ENCODE measurements at regions not wholly inside any gene's neighbourhood (a gene's known extent, or its start where the extent isn't known, plus 50 kb on each side); places are given as distances from the start of the nearest gene placed in this dataset.
"Not testable (repeated sequence)": the region's sequence is repeated elsewhere in the genome, so short reads cannot be mapped to it uniquely, and the experiment has no call there.

- H3K9me3 ChIP-seq (replicated peaks in 1 of 2; ENCODE audit: control insufficient read depth in 1 of 2, insufficient read depth in 1 of 2, low read length in 2 of 2): peaks cover 21 to 49% of the 10 kb centered on the region in 2 donors
- H3K79me2 ChIP-seq (ENCODE audit: insufficient read depth, low read length); H2AFZ ChIP-seq (ENCODE audit: insufficient read depth, low read depth, low read length, poor library complexity, severe bottlenecking); H3K4me1 ChIP-seq (ENCODE audit: control insufficient read depth in 1 of 2, insufficient read depth in 2 of 2, low read length in 2 of 2); H3K4me2 ChIP-seq (replicated peaks; ENCODE audit: extremely low read depth, low read length, poor library complexity, severe bottlenecking); H3K27ac ChIP-seq (ENCODE audit: low read depth in 1 of 2, low read length in 2 of 2); DNase-seq; H3K36me3 Mint-ChIP-seq; H4K20me1 ChIP-seq (ENCODE audit: insufficient read depth, low read length); intact Hi-C loops (cut with micrococcal nuclease); H3K4me1 Mint-ChIP-seq; H3K9ac ChIP-seq (ENCODE audit: insufficient read depth, low read length, poor library complexity, severe bottlenecking); H3K27me3 Mint-ChIP-seq (ENCODE audit: low read depth in 3 of 3); H3K4me3 Mint-ChIP-seq; H3K4me3 ChIP-seq (replicated peaks in 1 of 3; ENCODE audit: low read depth in 2 of 3, low read length in 3 of 3); H3K27me3 ChIP-seq (ENCODE audit: control insufficient read depth in 2 of 2, insufficient read depth in 2 of 2, low read length in 2 of 2); H3K36me3 ChIP-seq (replicated peaks in 1 of 2; ENCODE audit: control insufficient read depth in 1 of 2, insufficient read depth in 2 of 2, low read length in 2 of 2); H3K27ac Mint-ChIP-seq: not testable (repeated sequence)
- WGBS (ENCODE audit: insufficient coverage): no CpG with 5 or more reads among the region's 6 CpGs
- peaks cover 0 to 11% (median 9%) of the 10 kb centered on the region in 7 donors for H3K9me3 Mint-ChIP-seq
Measured at GRCh38 chr21:10451274-10451673, 70.1 kb upstream of the TPTE start.

GRCh38 chr21:10457765-10458164 lies 63.6 kb upstream of the TPTE start:
- WGBS (ENCODE audit: insufficient coverage): no CpG with 5 or more reads among the region's 2 CpGs
- intact Hi-C loops (cut with micrococcal nuclease); H3K4me1 Mint-ChIP-seq; H3K27me3 ChIP-seq (ENCODE audit: control insufficient read depth in 2 of 2, insufficient read depth in 2 of 2, low read length in 2 of 2); H3K27ac ChIP-seq (ENCODE audit: low read depth in 1 of 2, low read length in 2 of 2); H3K36me3 Mint-ChIP-seq; H3K27me3 Mint-ChIP-seq (ENCODE audit: low read depth in 3 of 3); H3K4me3 ChIP-seq (replicated peaks in 1 of 3; ENCODE audit: low read depth in 2 of 3, low read length in 3 of 3); H3K4me2 ChIP-seq (replicated peaks; ENCODE audit: extremely low read depth, low read length, poor library complexity, severe bottlenecking); H3K27ac Mint-ChIP-seq; H3K79me2 ChIP-seq (ENCODE audit: insufficient read depth, low read length); H2AFZ ChIP-seq (ENCODE audit: insufficient read depth, low read depth, low read length, poor library complexity, severe bottlenecking); H3K9ac ChIP-seq (ENCODE audit: insufficient read depth, low read length, poor library complexity, severe bottlenecking); H4K20me1 ChIP-seq (ENCODE audit: insufficient read depth, low read length); H3K36me3 ChIP-seq (replicated peaks in 1 of 2; ENCODE audit: control insufficient read depth in 1 of 2, insufficient read depth in 2 of 2, low read length in 2 of 2); H3K4me3 Mint-ChIP-seq; H3K4me1 ChIP-seq (ENCODE audit: control insufficient read depth in 1 of 2, insufficient read depth in 2 of 2, low read length in 2 of 2); DNase-seq; H3K9me3 Mint-ChIP-seq: not testable (repeated sequence)
- H3K9me3 ChIP-seq (replicated peaks in 1 of 2; ENCODE audit: control insufficient read depth in 1 of 2, insufficient read depth in 1 of 2, low read length in 2 of 2): peaks cover 19 to 63% of the 10 kb centered on the region in 2 donors

- not testable (repeated sequence) for H3K27ac ChIP-seq (ENCODE audit: low read depth in 1 of 2, low read length in 2 of 2); H3K4me3 Mint-ChIP-seq
- 51% methylated on average over 3 of the region's 5 CpGs for WGBS (ENCODE audit: insufficient coverage)
Measured at GRCh38 chr21:10460957-10461356, 60.4 kb upstream of the TPTE start.

GRCh38 chr21:10461445-10461844 lies 59.9 kb upstream of the TPTE start:
- H3K36me3 ChIP-seq (replicated peaks in 1 of 2; ENCODE audit: control insufficient read depth in 1 of 2, insufficient read depth in 2 of 2, low read length in 2 of 2); H3K27ac Mint-ChIP-seq; DNase-seq; H4K20me1 ChIP-seq (ENCODE audit: insufficient read depth, low read length); H3K27me3 Mint-ChIP-seq (ENCODE audit: low read depth in 3 of 3); H3K79me2 ChIP-seq (ENCODE audit: insufficient read depth, low read length); H2AFZ ChIP-seq (ENCODE audit: insufficient read depth, low read depth, low read length, poor library complexity, severe bottlenecking); H3K4me2 ChIP-seq (replicated peaks; ENCODE audit: extremely low read depth, low read length, poor library complexity, severe bottlenecking); H3K4me1 ChIP-seq (ENCODE audit: control insufficient read depth in 1 of 2, insufficient read depth in 2 of 2, low read length in 2 of 2); H3K4me3 ChIP-seq (replicated peaks in 1 of 3; ENCODE audit: low read depth in 2 of 3, low read length in 3 of 3); H3K4me3 Mint-ChIP-seq; H3K27me3 ChIP-seq (ENCODE audit: control insufficient read depth in 2 of 2, insufficient read depth in 2 of 2, low read length in 2 of 2); H3K27ac ChIP-seq (ENCODE audit: low read depth in 1 of 2, low read length in 2 of 2); H3K9ac ChIP-seq (ENCODE audit: insufficient read depth, low read length, poor library complexity, severe bottlenecking); intact Hi-C loops (cut with micrococcal nuclease); H3K4me1 Mint-ChIP-seq; H3K9me3 Mint-ChIP-seq; H3K36me3 Mint-ChIP-seq: not testable (repeated sequence)
- 70% methylated on average over 8 of the region's 8 CpGs for WGBS (ENCODE audit: insufficient coverage)
- H3K9me3 ChIP-seq (replicated peaks in 1 of 2; ENCODE audit: control insufficient read depth in 1 of 2, insufficient read depth in 1 of 2, low read length in 2 of 2): peaks cover 25 to 84% of the 10 kb centered on the region in 2 donors

More at GRCh38 chr21:10460957-10461356, 60.4 kb upstream of the TPTE start:
- H3K27me3 ChIP-seq (ENCODE audit: control insufficient read depth in 2 of 2, insufficient read depth in 2 of 2, low read length in 2 of 2); H3K4me3 ChIP-seq (replicated peaks in 1 of 3; ENCODE audit: low read depth in 2 of 3, low read length in 3 of 3); H2AFZ ChIP-seq (ENCODE audit: insufficient read depth, low read depth, low read length, poor library complexity, severe bottlenecking); H3K4me1 Mint-ChIP-seq; H3K36me3 ChIP-seq (replicated peaks in 1 of 2; ENCODE audit: control insufficient read depth in 1 of 2, insufficient read depth in 2 of 2, low read length in 2 of 2); H3K36me3 Mint-ChIP-seq; DNase-seq; H3K4me2 ChIP-seq (replicated peaks; ENCODE audit: extremely low read depth, low read length, poor library complexity, severe bottlenecking); H3K4me1 ChIP-seq (ENCODE audit: control insufficient read depth in 1 of 2, insufficient read depth in 2 of 2, low read length in 2 of 2); H3K79me2 ChIP-seq (ENCODE audit: insufficient read depth, low read length); H4K20me1 ChIP-seq (ENCODE audit: insufficient read depth, low read length); H3K27ac Mint-ChIP-seq; intact Hi-C loops (cut with micrococcal nuclease); H3K9ac ChIP-seq (ENCODE audit: insufficient read depth, low read length, poor library complexity, severe bottlenecking); H3K27me3 Mint-ChIP-seq (ENCODE audit: low read depth in 3 of 3); H3K9me3 Mint-ChIP-seq: not testable (repeated sequence)
- H3K9me3 ChIP-seq (replicated peaks in 1 of 2; ENCODE audit: control insufficient read depth in 1 of 2, insufficient read depth in 1 of 2, low read length in 2 of 2): peaks cover 28 to 82% of the 10 kb centered on the region in 2 donors
